GM21737 (cell line): ENCODE measurements at regions not wholly inside any gene's neighbourhood (a gene's known extent, or its start where the extent isn't known, plus 50 kb on each side); places are given as distances from the start of the nearest gene placed in this dataset.

Experiments used
- ATAC-seq: cut with Tn5 transposase; IDR thresholded peaks from one replicate; pipeline ENCODE4 v1.9.1; 2021; ENCODE audit warnings: mild to moderate bottlenecking, moderate library complexity; ENCODE audit not compliant: unreplicated experiment

- no peak for ATAC-seq
These were observed 668.2 kb downstream of the CCSER2 start for GRCh38 chr10:84996580-84996979.

GRCh38 chr10:84997870-84998269, 669.5 kb downstream of the CCSER2 start:
- ATAC-seq = no peak

- ATAC-seq = no peak
These were observed 671.5 kb downstream of the CCSER2 start for GRCh38 chr10:84999929-85000328.

- no peak for ATAC-seq
These were observed 674.7 kb downstream of the CCSER2 start for GRCh38 chr10:85003083-85003482.

GRCh38 chr10:85008488-85009184, 680.2 kb downstream of the CCSER2 start:
- no peak for ATAC-seq

- no peak for ATAC-seq
These were observed 683.9 kb downstream of the CCSER2 start for GRCh38 chr10:85012305-85012704.

- no peak for ATAC-seq
These were observed 698.6 kb downstream of the CCSER2 start for GRCh38 chr10:85026878-85027467.

- no peak for ATAC-seq
These were observed 704.6 kb downstream of the CCSER2 start for GRCh38 chr10:85032981-85033380.

- no peak for ATAC-seq
These were observed 708.3 kb downstream of the CCSER2 start for GRCh38 chr10:85036661-85037060.

GRCh38 chr10:85039311-85039710, 710.9 kb downstream of the CCSER2 start:
- no peak for ATAC-seq

GRCh38 chr10:85043207-85043606, 714.8 kb downstream of the CCSER2 start:
- ATAC-seq = no peak

- ATAC-seq = no peak
These were observed 716.7 kb downstream of the CCSER2 start for GRCh38 chr10:85045046-85045445.

- ATAC-seq = no peak
These were observed 718.9 kb downstream of the CCSER2 start for GRCh38 chr10:85047170-85047834.

- no peak for ATAC-seq
These were observed 719.6 kb downstream of the CCSER2 start for GRCh38 chr10:85047979-85048378.

GRCh38 chr10:85048644-85049043, 720.3 kb downstream of the CCSER2 start:
- no peak for ATAC-seq

- ATAC-seq = no peak
These were observed 732.6 kb downstream of the CCSER2 start for GRCh38 chr10:85060944-85061343.

GRCh38 chr10:85061401-85061800, 733.0 kb downstream of the CCSER2 start:
- ATAC-seq = no peak

GRCh38 chr10:85067955-85068354, 739.6 kb downstream of the CCSER2 start:
- no peak for ATAC-seq

- no peak for ATAC-seq
These were observed 752.5 kb downstream of the CCSER2 start for GRCh38 chr10:85080934-85081333.

GRCh38 chr10:85098835-85099521, 770.6 kb downstream of the CCSER2 start:
- no peak for ATAC-seq

GRCh38 chr10:85100495-85100894, 772.1 kb downstream of the CCSER2 start:
- no peak for ATAC-seq
